Liver (tissue), 7 donors: ENCODE measurements at regions not wholly inside any gene's neighbourhood (a gene's known extent, or its start where the extent isn't known, plus 50 kb on each side); places are given as distances from the start of the nearest gene placed in this dataset.
"Not testable (repeated sequence)": the region's sequence is repeated elsewhere in the genome, so short reads cannot be mapped to it uniquely, and the experiment has no call there.

Experiments
- DNase-seq: peaks from one replicate; pipeline ENCODE4 v3.0.0-alpha.2; 2017; ENCODE audit warnings: low spot score
- H3K27ac ChIP-seq, 2 donors: one replicate each; pipeline ENCODE4 v1.7.0; 2013; ENCODE audit warnings: inconsistent platforms in 2 of 2, low read length in 2 of 2, control low read depth in 1 of 2, low read depth in 1 of 2, mild to moderate bottlenecking in 1 of 2
- H3K27me3 ChIP-seq, 4 donors: one replicate each; pipeline versions ENCODE4 v1.6.1 to v1.7.0; 2013; ENCODE audit warnings: low read length in 3 of 4, inconsistent platforms in 1 of 4, mild to moderate bottlenecking in 1 of 4, moderate library complexity in 1 of 4; ENCODE audit not compliant: control insufficient read depth in 4 of 4, insufficient read depth in 4 of 4
- H3K36me3 ChIP-seq, 4 donors: one replicate each; pipeline versions ENCODE4 v1.6.1 to v1.7.0; 2013; ENCODE audit warnings: low read length in 3 of 4, mild to moderate bottlenecking in 3 of 4, low read depth in 1 of 4, moderate library complexity in 1 of 4; ENCODE audit not compliant: control insufficient read depth in 4 of 4, insufficient read depth in 3 of 4
- H3K4me1 ChIP-seq, 4 donors: one replicate each; pipeline versions ENCODE4 v1.6.1 to v1.7.0; 2013; ENCODE audit warnings: low read length in 3 of 4, mild to moderate bottlenecking in 3 of 4, moderate library complexity in 1 of 4; ENCODE audit not compliant: control insufficient read depth in 4 of 4, insufficient read depth in 4 of 4
- H3K4me3 ChIP-seq, 3 donors: one replicate each; pipeline versions ENCODE4 v1.6.1 to v1.7.0; 2013; ENCODE audit warnings: low read length in 3 of 3, control low read depth in 1 of 3, low read depth in 1 of 3, mild to moderate bottlenecking in 1 of 3
- H3K9ac ChIP-seq, 2 donors: one replicate each; pipeline ENCODE4 v1.7.0; 2013; ENCODE audit warnings: low read length in 2 of 2, mild to moderate bottlenecking in 2 of 2, moderate library complexity in 2 of 2, control low read depth in 1 of 2, low read depth in 1 of 2
- H3K9me3 ChIP-seq, 4 donors: one replicate each; pipeline versions ENCODE4 v1.6.1 to v1.7.0; 2013; ENCODE audit warnings: low read length in 3 of 4; ENCODE audit not compliant: control insufficient read depth in 4 of 4
- GABPA ChIP-seq, 2 donors: IDR thresholded peaks in 1 of 2; conservative IDR thresholded peaks in 1 of 2; 2 replicates each; pipeline ENCODE4 v1.6.1; 2016; ENCODE audit warnings: antibody characterized with exemption in 2 of 2, mild to moderate bottlenecking in 1 of 2, moderate library complexity in 1 of 2
- HNF4G ChIP-seq: IDR thresholded peaks from 2 replicates; pipeline ENCODE4 v1.6.1; 2016; ENCODE audit warnings: antibody characterized with exemption
- RXRA ChIP-seq, 2 donors: IDR thresholded peaks; 2 replicates each; pipeline ENCODE4 v1.6.1; 2017 to 2018; ENCODE audit warnings: antibody characterized with exemption in 2 of 2, mild to moderate bottlenecking in 1 of 2
- WGBS: extraction: QIAGEN DNeasy Blood & Tissue Kit; methylation state at CpG from one replicate; pipeline ENCODE4 v1.1.7; 2013; 5-methylcytosine and 5-hydroxymethylcytosine counted together
- TF ChIP-seq, protein P1 (sequence below): IDR thresholded peaks from 2 replicates; pipeline ENCODE4 v1.6.1; 2016; ENCODE audit warnings: antibody characterized with exemption, mild to moderate bottlenecking
- donor health status: healthy.
- donor health status: healthy.
- donor health status: healthy.
- donor health status: healthy.

DNA sequence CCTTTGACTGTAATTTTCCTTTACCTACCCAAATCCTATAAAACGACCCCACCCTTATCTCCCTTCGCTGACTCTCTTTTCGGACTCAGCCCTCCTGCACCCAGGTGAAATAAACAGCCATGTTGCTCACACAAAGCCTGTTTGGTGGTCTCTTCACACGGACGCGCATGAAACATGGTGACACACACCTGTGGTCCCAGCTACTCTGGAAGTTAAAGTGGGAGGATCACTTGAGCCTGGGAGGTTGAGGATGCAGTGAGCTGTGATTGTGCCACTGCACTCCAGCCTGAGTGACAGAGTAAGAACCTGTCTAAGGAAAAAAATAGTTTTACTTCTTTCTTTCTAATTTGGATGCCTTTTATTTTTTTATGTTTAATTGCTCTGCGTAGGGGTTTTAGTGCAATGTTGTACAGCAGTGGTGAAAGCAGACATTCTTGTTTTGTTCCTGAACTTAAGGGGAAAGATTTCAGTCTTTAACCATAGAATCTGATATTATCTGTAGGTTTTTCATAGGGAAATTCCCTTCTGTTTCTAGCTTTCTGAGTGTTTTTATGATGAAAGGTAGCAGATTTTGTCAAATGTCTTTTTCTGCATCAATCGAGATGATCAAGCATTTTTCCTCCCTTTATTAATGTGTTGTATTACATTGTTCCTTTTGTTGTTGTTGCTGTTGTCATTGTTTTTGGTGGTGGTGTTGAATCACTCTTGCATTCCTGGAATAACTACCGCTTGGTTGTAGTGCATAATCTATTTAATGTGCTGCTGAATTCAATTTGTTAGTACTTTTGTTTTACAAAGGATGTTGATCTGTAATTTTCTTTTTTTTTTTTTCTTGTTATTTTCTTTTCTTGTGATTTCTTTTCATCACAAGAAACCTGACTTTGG, 497.4 kb downstream of the DISC1 start:
- Histone ChIP-seq H3K27ac (no peak overlapping the region), H3K9me3 (no peaks in the 10 kb centered on the region), H3K36me3 (no peaks in the 10 kb centered on the region), H3K4me3 (no peak overlapping the region), H3K4me1 (no peaks in the 10 kb centered on the region), H3K27me3 (peaks cover 0 to 5% (median 0%) of the 10 kb centered on the region in 4 donors), H3K9ac (no peak overlapping the region)
- TF ChIP-seq GABPA (IDR thresholded peaks at IDR 0.05 in 1 of 2, conservative IDR thresholded peaks at IDR 0.05 in 1 of 2) (no peak), HNF4G (no peak), RXRA (IDR thresholded peaks at IDR 0.05) (no peak)
- TF ChIP-seq, protein P1, sequence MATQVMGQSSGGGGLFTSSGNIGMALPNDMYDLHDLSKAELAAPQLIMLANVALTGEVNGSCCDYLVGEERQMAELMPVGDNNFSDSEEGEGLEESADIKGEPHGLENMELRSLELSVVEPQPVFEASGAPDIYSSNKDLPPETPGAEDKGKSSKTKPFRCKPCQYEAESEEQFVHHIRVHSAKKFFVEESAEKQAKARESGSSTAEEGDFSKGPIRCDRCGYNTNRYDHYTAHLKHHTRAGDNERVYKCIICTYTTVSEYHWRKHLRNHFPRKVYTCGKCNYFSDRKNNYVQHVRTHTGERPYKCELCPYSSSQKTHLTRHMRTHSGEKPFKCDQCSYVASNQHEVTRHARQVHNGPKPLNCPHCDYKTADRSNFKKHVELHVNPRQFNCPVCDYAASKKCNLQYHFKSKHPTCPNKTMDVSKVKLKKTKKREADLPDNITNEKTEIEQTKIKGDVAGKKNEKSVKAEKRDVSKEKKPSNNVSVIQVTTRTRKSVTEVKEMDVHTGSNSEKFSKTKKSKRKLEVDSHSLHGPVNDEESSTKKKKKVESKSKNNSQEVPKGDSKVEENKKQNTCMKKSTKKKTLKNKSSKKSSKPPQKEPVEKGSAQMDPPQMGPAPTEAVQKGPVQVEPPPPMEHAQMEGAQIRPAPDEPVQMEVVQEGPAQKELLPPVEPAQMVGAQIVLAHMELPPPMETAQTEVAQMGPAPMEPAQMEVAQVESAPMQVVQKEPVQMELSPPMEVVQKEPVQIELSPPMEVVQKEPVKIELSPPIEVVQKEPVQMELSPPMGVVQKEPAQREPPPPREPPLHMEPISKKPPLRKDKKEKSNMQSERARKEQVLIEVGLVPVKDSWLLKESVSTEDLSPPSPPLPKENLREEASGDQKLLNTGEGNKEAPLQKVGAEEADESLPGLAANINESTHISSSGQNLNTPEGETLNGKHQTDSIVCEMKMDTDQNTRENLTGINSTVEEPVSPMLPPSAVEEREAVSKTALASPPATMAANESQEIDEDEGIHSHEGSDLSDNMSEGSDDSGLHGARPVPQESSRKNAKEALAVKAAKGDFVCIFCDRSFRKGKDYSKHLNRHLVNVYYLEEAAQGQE, result no peak
- 71% methylated on average over 9 of the region's 9 CpGs for WGBS
- no peak for DNase-seq

GRCh38 chr1:232117903-232118302, 491.3 kb downstream of the DISC1 start:
- H3K4me3 ChIP-seq, H3K9me3 ChIP-seq, H3K4me1 ChIP-seq, H3K9ac ChIP-seq, H3K27ac ChIP-seq, DNase-seq, H3K36me3 ChIP-seq, H3K27me3 ChIP-seq: not testable (repeated sequence)
- 86% methylated on average over 4 of the region's 4 CpGs for WGBS

- Histone ChIP-seq H3K27me3 (peaks cover 0 to 2% (median 0%) of the 10 kb centered on the region in 4 donors), H3K27ac (no peak overlapping the region), H3K4me1 (no peaks in the 10 kb centered on the region), H3K9me3 (no peaks in the 10 kb centered on the region), H3K4me3 (no peak overlapping the region), H3K9ac (no peak overlapping the region), H3K36me3 (no peaks in the 10 kb centered on the region)
- TF ChIP-seq, protein P1, result no peak
- DNase-seq, result no peak
These were observed 488.4 kb downstream of the DISC1 start for GRCh38 chr1:232114985-232115384.
